GM20431 (cell line): ENCODE measurements at regions not wholly inside any gene's neighbourhood (a gene's known extent, or its start where the extent isn't known, plus 50 kb on each side); places are given as distances from the start of the nearest gene placed in this dataset.
"Not testable (repeated sequence)": the region's sequence is repeated elsewhere in the genome, so short reads cannot be mapped to it uniquely, and the experiment has no call there.

Experiments used
- in situ Hi-C: fragments of 300-500 bp; cut with MseI, MboI; formaldehyde crosslinking; loops from one replicate; pipeline ENCODE4 v1.15.0; 2020; ENCODE audit warnings: low sequenced_read_pairs; ENCODE audit not compliant: unreplicated experiment

DNA sequence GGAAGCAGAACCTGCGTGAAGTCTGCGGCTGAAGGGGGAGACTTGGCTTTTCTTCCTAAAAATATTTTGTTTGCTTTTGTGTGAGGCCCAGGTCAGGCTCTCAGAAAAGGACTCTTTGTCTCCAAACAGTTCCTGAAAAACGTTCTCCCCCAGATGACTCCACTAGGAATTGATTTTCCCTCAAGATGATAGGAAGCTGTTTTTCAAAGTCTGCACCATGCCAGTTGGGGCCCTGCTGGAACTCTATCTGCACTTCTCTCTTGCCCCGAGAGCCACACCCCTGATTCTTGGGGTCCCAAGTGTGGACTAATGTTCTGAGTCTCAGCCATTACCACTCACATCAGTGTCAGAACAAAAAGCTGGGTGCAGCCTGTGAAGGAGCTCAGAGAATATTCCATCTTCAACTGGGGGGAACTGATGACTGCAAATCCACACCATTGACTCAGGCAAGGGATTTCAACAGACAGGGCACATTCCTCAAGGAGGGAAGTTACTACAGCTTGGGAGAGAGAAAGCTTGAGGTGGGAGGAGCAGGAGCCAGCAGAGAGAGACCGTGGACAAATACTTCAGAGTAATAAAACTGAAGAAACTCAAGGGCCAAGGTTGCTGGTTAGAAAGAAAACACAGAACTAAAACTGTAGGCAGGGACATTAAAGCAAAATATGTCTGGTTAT, 768.3 kb downstream of the RNF144A start:
- in situ Hi-C loops, result no loop called here

DNA sequence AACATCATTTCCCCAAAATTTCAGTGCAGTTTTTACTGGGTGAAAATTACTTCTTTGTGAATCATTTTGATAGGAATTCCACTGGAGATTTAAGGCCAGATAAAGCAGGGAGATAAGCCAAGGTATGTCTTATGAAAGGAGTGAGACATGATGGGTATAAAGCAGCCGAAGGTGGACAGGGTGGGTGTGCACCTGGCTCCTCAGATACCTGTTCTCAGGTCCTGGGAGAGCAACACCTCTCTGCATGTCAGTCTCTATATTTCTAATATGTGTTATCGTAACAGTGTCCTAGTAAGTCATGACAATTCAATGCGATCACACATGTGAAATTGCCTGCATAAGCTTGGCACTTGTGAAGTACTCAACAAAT, 768.8 kb downstream of the RNF144A start:
- in situ Hi-C loops, result no loop called here

GRCh38 chr2:7691961-7692656, 774.9 kb downstream of the RNF144A start:
- in situ Hi-C loops, result no loop called here

DNA sequence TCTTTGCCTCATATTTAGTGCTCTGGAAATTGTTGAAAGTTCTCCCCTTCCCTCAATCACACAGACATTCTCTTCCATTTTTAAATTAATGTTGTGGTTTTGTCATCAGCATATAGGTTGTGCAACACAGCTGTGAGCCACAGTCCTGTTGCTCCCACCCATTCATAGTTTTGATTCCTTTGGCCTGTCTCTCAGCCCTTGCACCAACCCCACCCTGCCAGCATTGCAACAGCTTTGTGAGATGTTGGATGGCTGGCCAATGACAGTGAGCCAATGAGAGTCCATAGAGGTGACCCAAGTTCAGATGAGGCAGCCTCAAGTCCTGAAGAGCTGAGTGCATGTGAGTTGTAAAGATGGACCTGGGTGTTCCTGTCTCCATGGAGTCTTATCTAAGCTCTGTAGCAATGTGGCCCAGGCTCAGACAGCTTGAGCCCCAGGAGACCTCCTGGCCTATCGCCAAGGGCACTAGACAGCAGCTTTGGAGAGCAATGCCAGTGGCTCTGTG, 775.5 kb downstream of the RNF144A start:
- in situ Hi-C loops, result no loop called here

GRCh38 chr2:7693246-7694075, 776.2 kb downstream of the RNF144A start:
- in situ Hi-C loops, result no loop called here

GRCh38 chr2:7694076-7694985, 777.1 kb downstream of the RNF144A start:
- in situ Hi-C loops, result no loop called here

DNA sequence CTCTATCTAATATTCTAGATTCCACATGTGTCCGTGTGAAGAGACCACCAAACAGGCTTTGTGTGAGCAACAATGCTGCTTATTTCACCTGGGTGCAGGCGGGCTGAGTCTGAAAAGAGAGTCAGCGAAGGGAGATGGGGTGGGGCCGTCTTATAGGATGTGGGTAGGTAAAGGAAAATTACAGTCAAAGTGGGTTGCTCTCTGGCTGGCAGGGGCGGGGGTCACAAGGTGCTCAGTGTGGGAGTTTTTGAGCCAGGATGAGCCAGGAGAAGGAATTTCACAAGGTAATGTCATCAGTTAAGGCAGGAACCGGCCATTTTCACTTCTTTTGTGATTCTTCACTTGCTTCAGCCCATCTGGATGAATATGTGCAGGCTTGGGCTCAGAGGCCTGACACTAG, 779.3 kb downstream of the RNF144A start:
- in situ Hi-C loops, result not testable (repeated sequence)

DNA sequence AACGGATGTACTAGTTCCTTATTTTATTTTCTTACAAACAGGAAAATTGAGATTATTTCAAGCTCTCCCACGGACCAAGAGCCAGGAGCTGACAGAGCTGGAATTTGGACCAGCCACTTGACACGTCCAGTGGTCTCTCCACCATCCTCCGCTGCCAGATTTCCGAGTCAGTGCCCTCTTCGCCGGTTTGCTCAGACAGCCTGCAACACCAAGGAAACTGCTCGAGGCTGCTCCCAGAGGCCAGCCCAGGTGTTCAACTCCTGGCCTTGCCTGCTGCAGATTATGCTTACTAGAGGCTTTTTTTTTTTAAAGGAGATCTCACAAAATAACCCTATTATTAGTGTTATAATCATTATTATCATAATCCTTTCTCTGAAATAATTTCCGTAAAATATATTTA, 779.8 kb downstream of the RNF144A start:
- in situ Hi-C loops, result no loop called here

- in situ Hi-C loops, result no loop called here
Observed at GRCh38 chr2:7701791-7702190, 784.6 kb downstream of the RNF144A start.

- in situ Hi-C loops, result no loop called here
Observed at GRCh38 chr2:7703048-7703447, 785.8 kb downstream of the RNF144A start.

GRCh38 chr2:7703543-7704144, 786.4 kb downstream of the RNF144A start:
- in situ Hi-C loops, result no loop called here

DNA sequence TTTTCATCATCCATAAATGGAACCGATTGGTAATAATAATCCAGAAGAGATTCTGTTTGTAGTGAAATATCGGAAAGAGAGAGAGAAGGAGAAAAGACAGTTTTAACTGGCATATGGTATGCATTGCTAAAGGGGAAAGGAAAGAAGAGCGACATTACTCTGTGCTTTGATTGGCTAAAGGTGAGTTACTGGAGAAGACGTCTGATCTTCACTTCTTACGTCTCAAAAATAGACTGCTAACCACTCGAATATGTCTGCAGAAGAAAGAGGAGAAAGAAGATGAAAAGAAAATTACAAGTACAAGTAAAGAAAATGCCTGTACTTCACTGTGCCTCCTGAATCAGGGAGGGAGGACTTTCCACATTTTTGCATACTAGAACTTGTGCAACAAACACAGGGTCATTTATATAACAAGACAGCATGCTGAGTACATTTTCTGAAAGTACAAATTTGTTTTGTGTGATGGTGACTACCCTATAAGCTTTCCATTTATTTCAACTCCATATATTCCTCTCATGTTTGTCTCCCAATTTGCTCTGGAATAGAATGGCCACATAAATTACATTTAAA, 787.2 kb downstream of the RNF144A start:
- in situ Hi-C loops, result no loop called here

DNA sequence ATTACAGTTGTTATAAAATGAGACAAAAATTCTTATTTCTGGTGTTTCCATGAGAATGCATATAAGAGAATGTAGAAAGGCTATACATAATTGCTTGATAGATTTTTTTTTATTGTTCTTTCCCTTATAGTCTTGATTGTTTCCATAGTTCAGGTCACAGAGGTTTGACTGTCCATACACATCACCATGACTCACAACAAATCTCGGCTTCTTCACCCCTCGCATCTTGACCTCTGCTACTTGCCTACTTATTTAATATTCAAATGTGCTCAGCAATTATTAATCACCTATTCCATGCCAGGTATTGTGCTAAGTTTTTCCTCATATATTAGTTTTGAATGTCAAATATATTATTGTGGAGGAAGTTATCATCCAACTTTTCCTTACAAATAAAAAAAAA, 789.6 kb downstream of the RNF144A start:
- in situ Hi-C loops, result no loop called here

- in situ Hi-C loops, result no loop called here
Observed at GRCh38 chr2:7707723-7708122, 790.5 kb downstream of the RNF144A start.

GRCh38 chr2:7709907-7710306, 792.7 kb downstream of the RNF144A start:
- in situ Hi-C loops, result no loop called here

GRCh38 chr2:7711167-7711566, 794.0 kb downstream of the RNF144A start:
- in situ Hi-C loops, result no loop called here

GRCh38 chr2:7719876-7720275, 802.7 kb downstream of the RNF144A start:
- in situ Hi-C loops, result no loop called here

- in situ Hi-C loops, result no loop called here
Observed at GRCh38 chr2:7721413-7721995, 804.3 kb downstream of the RNF144A start.
